ENCODE measurements at regions not wholly inside any gene's neighbourhood (a gene's known extent, or its start where the extent isn't known, plus 50 kb on each side); places are given as distances from the start of the nearest gene placed in this dataset.

DNA sequence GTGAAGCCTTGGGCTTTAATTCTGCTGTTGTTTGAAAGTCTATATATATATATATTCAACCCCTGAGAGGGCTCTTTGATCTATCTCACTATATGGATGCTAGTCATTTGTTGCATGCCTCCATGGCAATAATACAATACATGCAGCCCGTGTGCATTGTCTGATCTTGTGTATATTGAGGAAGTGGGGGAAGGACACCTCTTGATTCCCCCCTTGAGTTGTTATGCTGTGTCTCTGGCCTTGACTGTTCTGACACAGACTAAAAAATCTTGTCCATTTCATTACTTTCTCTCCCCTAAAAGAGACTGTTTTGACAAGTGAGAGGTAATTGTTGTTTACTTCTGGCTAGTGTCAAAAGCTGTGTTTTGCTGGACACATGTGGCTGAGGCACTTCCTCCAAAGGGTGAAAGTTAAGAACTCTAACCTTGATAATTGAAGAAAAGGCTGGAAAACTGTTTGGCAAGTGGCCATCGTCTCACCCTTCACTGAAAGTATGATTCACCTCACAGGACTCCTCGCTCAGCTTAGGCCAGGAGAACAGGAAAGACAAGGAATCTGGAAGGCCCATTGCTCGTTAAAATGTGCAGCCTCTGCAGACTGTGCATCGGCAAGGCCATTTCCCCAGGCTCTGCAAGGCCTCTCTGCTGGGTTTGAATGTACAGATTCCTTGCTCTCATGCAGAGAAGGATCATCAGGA lies 304.0 kb downstream of the PRELID2 start:
- TF ChIP-seq, protein P1, sequence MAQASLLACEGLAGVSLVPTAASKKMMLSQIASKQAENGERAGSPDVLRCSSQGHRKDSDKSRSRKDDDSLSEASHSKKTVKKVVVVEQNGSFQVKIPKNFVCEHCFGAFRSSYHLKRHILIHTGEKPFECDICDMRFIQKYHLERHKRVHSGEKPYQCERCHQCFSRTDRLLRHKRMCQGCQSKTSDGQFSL (CRISPR knock-in tag; IDR thresholded peaks at IDR 0.05), result no peak
- TF ChIP-seq, protein P2, sequence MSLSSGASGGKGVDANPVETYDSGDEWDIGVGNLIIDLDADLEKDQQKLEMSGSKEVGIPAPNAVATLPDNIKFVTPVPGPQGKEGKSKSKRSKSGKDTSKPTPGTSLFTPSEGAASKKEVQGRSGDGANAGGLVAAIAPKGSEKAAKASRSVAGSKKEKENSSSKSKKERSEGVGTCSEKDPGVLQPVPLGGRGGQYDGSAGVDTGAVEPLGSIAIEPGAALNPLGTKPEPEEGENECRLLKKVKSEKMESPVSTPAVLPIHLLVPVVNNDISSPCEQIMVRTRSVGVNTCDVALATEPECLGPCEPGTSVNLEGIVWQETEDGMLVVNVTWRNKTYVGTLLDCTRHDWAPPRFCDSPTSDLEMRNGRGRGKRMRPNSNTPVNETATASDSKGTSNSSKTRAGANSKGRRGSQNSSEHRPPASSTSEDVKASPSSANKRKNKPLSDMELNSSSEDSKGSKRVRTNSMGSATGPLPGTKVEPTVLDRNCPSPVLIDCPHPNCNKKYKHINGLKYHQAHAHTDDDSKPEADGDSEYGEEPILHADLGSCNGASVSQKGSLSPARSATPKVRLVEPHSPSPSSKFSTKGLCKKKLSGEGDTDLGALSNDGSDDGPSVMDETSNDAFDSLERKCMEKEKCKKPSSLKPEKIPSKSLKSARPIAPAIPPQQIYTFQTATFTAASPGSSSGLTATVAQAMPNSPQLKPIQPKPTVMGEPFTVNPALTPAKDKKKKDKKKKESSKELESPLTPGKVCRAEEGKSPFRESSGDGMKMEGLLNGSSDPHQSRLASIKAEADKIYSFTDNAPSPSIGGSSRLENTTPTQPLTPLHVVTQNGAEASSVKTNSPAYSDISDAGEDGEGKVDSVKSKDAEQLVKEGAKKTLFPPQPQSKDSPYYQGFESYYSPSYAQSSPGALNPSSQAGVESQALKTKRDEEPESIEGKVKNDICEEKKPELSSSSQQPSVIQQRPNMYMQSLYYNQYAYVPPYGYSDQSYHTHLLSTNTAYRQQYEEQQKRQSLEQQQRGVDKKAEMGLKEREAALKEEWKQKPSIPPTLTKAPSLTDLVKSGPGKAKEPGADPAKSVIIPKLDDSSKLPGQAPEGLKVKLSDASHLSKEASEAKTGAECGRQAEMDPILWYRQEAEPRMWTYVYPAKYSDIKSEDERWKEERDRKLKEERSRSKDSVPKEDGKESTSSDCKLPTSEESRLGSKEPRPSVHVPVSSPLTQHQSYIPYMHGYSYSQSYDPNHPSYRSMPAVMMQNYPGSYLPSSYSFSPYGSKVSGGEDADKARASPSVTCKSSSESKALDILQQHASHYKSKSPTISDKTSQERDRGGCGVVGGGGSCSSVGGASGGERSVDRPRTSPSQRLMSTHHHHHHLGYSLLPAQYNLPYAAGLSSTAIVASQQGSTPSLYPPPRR (CRISPR knock-in tag; IDR thresholded peaks at IDR 0.05; ENCODE audit: borderline replicate concordance), result no peak
- TF ChIP-seq, protein P3, sequence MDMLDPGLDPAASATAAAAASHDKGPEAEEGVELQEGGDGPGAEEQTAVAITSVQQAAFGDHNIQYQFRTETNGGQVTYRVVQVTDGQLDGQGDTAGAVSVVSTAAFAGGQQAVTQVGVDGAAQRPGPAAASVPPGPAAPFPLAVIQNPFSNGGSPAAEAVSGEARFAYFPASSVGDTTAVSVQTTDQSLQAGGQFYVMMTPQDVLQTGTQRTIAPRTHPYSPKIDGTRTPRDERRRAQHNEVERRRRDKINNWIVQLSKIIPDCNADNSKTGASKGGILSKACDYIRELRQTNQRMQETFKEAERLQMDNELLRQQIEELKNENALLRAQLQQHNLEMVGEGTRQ (IDR thresholded peaks at IDR 0.05; ENCODE audit: low read depth, low read length), result no peak
- TF ChIP-seq, protein P3 (CRISPR knock-in tag; IDR thresholded peaks at IDR 0.05; ENCODE audit: borderline replicate concordance), result no peak
- no peak for TF ChIP-seq RFX5 (IDR thresholded peaks at IDR 0.05; ENCODE audit: low read depth, low read length)

Data from HepG2 (cell line).